Gastroesophageal sphincter (tissue), 4 donors: ENCODE measurements at regions not wholly inside any gene's neighbourhood (a gene's known extent, or its start where the extent isn't known, plus 50 kb on each side); places are given as distances from the start of the nearest gene placed in this dataset.

Experiments
- ATAC-seq: fragments of 150-250 bp; one replicate; pipeline ENCODE4 v1.9.1; 2016; ENCODE audit warnings: mild to moderate bottlenecking, moderate library complexity
- H3K27ac ChIP-seq, 4 donors: fragments of 200-600 bp; sonication (generic) in 3 of 4; 1 replicate in 3 of 4; 2 replicates in 1 of 4; pipeline ENCODE4 v1.5.1; 2016 to 2019
- H3K27me3 ChIP-seq: fragments of 200-600 bp; sonication (generic); one replicate; pipeline ENCODE4 v1.5.1; 2019
- H3K36me3 ChIP-seq, 2 donors: fragments of 200-600 bp; sonication (generic); one replicate each; pipeline ENCODE4 v1.5.1; 2019; ENCODE audit warnings: control low read depth in 1 of 2
- H3K4me1 ChIP-seq, 3 donors: fragments of 200-600 bp; sonication (generic); 1 replicate in 2 of 3; 2 replicates in 1 of 3; pipeline ENCODE4 v1.5.1; 2016 to 2019; ENCODE audit warnings: control low read depth in 2 of 3
- H3K4me3 ChIP-seq, 2 donors: fragments of 200-600 bp; sonication (generic); one replicate each; pipeline ENCODE4 v1.5.1; 2019; ENCODE audit warnings: mild to moderate bottlenecking in 1 of 2, moderate library complexity in 1 of 2
- H3K9me3 ChIP-seq, 3 donors: fragments of 200-600 bp; sonication (generic); one replicate each; pipeline ENCODE4 v1.5.1; 2017 to 2019; ENCODE audit warnings: control low read depth in 2 of 3
- EP300 ChIP-seq: sonication (generic); formaldehyde crosslinking; IDR thresholded peaks from one replicate; pipeline ENCODE4 v1.6.1; 2017; ENCODE audit warnings: antibody characterized with exemption, mild to moderate bottlenecking
- POLR2A ChIP-seq, 2 donors: fragments of 450-650 bp; IDR thresholded peaks; one replicate each; pipeline ENCODE4 v1.6.1; 2017; ENCODE audit warnings: antibody characterized with exemption in 2 of 2, mild to moderate bottlenecking in 2 of 2, moderate library complexity in 1 of 2
- POLR2AphosphoS5 ChIP-seq: sonication (generic); formaldehyde crosslinking; IDR thresholded peaks from one replicate; pipeline ENCODE4 v1.6.1; 2017; ENCODE audit warnings: antibody characterized with exemption
- whole genome bisulfite sequencing, 2 donors: methylation state at CpG; one replicate each; pipeline ENCODE4 v1.1.5; 2018; ENCODE audit warnings: low coverage in 1 of 2; 5-methylcytosine and 5-hydroxymethylcytosine counted together
- TF ChIP-seq, protein P1 (sequence below), 4 experiments: fragments of 200-600 bp in 2 of 4; fragments of 450-650 bp in 2 of 4; sonication (generic) in 1 of 4; IDR thresholded peaks; one replicate each; pipeline ENCODE4 v1.5.1; 2017 to 2019; ENCODE audit warnings: antibody characterized with exemption in 4 of 4, mild to moderate bottlenecking in 2 of 4, moderate library complexity in 2 of 4

DNA sequence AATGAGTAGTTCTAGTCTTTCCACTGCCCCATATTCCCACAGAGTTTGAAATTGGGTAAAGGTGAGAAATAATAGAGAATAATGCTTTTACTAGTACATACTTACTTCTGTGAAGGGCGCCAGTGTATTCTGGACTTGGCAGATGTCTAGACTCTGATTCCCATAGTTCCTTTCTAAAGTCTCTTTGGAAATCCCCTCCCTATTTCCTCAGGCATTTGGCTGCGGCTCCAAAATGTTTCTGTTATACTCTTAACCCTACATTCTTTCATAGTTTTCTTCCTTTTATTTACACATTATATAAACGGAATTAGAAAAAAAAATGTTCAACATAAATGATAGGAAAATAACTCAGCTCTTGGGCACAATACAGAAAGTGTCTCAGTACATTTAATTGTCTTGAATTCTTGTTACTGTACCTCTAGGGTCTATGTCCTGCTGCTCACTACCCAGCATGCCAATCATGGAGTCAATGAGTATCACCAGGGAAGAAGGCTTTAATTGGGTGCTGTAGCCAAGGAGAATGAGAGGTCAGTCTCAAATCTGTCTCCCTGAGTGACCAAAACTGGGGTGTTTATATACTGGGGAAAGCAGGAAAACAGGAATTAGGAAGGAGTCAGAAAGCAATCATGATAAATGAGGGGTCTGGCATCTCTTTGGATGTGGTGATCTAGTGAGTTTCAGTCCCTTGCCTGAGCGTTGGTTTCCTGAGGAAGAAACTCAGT lies 147.8 kb upstream of the MMADHC start:
- 24 to 26% methylated on average over 3 to 4 of the region's 4 CpGs for WGBS, 2 donors
- no peak for ATAC-seq
- TF ChIP-seq, protein P1, sequence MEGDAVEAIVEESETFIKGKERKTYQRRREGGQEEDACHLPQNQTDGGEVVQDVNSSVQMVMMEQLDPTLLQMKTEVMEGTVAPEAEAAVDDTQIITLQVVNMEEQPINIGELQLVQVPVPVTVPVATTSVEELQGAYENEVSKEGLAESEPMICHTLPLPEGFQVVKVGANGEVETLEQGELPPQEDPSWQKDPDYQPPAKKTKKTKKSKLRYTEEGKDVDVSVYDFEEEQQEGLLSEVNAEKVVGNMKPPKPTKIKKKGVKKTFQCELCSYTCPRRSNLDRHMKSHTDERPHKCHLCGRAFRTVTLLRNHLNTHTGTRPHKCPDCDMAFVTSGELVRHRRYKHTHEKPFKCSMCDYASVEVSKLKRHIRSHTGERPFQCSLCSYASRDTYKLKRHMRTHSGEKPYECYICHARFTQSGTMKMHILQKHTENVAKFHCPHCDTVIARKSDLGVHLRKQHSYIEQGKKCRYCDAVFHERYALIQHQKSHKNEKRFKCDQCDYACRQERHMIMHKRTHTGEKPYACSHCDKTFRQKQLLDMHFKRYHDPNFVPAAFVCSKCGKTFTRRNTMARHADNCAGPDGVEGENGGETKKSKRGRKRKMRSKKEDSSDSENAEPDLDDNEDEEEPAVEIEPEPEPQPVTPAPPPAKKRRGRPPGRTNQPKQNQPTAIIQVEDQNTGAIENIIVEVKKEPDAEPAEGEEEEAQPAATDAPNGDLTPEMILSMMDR (IDR thresholded peaks at IDR 0.05), result no peak
- TF ChIP-seq EP300 (no peak), POLR2A (IDR thresholded peaks at IDR 0.05) (no peak), POLR2AphosphoS5 (no peak)
- Histone ChIP-seq H3K36me3 (no peaks in the 10 kb centered on the region), H3K27me3 (no peaks in the 10 kb centered on the region), H3K9me3 (no peaks in the 10 kb centered on the region), H3K27ac (no peak overlapping the region), H3K4me1 (peaks cover 0 to 28% (median 3%) of the 10 kb centered on the region in 3 donors), H3K4me3 (no peak overlapping the region)

DNA sequence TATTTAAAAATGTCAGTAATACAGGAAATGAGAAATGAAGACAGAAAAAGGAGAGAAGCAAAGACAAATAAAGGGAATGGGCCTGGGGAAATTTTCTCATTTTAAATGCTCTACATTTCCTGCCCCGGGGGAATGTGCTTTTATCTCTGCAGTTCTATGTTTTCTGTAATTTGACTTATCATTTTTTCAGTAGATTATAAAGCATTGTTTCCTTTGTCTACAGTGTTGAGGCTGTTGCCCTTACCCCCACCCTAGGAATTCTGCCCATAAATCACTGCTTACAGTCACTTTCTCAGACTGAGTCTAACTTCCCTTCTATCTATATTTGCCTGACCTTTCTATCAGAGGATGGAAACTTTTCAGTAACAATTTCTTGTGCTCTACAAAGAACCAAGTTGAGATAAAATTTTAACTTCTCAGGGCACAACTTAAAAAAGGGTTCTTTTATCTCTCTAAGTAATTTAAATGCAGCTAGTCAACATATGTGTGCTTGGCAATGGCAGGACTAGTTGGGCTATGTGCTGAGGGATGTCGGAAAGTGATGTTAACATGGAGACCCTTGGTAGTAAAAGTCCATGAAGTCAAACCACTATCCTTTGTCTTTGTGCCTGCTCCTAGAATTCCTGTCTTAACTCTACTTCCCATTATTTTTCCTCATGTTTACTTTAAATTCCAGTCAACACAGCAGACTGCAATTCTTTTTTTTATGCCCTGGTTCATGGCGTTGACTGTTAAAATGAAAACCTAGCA lies 146.5 kb upstream of the MMADHC start:
- no peak for ATAC-seq

DNA sequence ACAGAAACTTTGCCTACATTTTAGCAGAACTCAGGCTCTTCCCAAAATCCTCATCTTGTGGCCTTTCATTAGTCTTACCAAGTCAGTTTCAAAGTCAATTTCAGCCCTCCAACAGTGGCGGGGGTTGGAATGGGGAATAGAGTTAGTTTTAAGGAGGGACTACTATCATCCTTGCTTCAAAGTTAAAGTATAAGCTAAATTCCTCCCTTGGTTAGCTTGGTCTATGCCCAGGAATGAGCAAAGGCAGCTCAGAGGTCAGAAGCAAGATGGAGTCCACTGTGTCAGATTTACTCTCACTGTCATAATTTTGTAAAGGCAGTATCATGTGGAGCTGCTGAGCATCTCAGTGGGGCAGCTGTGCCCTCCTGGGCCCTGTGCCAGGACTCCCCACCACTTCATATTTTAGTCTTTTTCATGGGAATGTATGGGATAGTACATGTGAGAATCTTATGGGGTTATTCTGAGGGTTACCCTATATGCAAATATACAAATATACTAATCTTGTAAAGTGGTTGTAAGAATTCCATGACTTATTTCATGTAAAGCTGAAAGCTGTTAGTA lies 145.2 kb upstream of the MMADHC start:
- Histone ChIP-seq H3K27me3 (no peaks in the 10 kb centered on the region), H3K4me1 (peaks cover 0 to 34% (median 3%) of the 10 kb centered on the region in 3 donors), H3K4me3 (no peak overlapping the region), H3K9me3 (no peaks in the 10 kb centered on the region), H3K36me3 (no peaks in the 10 kb centered on the region), H3K27ac (no peak overlapping the region)
- TF ChIP-seq POLR2AphosphoS5, result no peak
- TF ChIP-seq POLR2A (IDR thresholded peaks at IDR 0.05), result no peak
- TF ChIP-seq EP300, result no peak
- TF ChIP-seq, protein P1 (IDR thresholded peaks at IDR 0.05), result no peak
- 83% methylated on average over 1 of the region's 1 CpG; no CpG with 5 or more reads in 1 of the 2 donors for WGBS, 2 donors
- ATAC-seq, result no peak

More for the DNA sequence above, 146.5 kb upstream of the MMADHC start:
- H3K36me3 ChIP-seq, result no peaks in the 10 kb centered on the region
- H3K27ac ChIP-seq, result no peak overlapping the region
- no peak for TF ChIP-seq EP300
- no peak for TF ChIP-seq POLR2AphosphoS5
- TF ChIP-seq, protein P1 (IDR thresholded peaks at IDR 0.05), result no peak
- TF ChIP-seq POLR2A (IDR thresholded peaks at IDR 0.05), result no peak
- no peak overlapping the region for H3K4me3 ChIP-seq
- H3K9me3 ChIP-seq, result no peaks in the 10 kb centered on the region
- H3K4me1 ChIP-seq, result peaks cover 0 to 28% (median 3%) of the 10 kb centered on the region in 3 donors
- H3K27me3 ChIP-seq, result no peaks in the 10 kb centered on the region
- 69% methylated on average over 3 of the region's 3 CpGs for WGBS, 2 donors

DNA sequence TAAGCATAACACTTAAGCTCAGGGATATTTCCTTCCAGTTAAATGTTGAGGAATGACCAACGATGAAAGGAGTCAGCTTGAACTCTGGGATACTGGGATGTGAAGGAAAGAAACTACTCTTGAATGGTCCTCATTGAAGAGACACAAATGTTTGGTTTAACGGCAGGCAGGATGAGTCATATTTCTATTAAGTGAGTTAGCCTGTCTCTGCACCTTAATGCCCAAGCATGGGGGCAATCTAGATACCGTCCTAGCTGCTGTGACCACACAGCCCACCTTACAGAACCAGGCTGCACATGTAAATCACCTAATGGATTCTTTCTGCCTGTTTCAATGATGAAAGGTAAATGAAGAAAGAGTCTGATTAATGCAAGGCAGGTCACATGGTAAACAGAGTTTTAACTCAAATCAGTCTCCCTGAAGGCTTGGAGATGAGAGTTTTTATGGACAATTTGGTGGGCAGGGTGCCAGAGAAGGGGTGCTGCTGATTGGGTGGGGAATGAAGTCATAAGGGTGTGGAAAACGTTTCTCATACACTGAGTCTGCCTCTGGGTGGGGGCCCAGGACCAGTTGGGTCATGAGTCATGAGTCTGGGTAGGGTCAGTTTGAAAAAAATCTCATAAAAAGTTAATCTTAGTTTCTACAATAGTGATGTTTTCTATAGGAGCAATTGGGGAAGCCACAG lies 144.6 kb upstream of the MMADHC start:
- Histone ChIP-seq H3K27ac (no peak overlapping the region), H3K27me3 (no peaks in the 10 kb centered on the region), H3K9me3 (no peaks in the 10 kb centered on the region), H3K36me3 (no peaks in the 10 kb centered on the region), H3K4me3 (no peak overlapping the region), H3K4me1 (peaks cover 0 to 38% (median 3%) of the 10 kb centered on the region in 3 donors)
- WGBS, 2 donors, result 44 to 68% methylated on average over 3 to 4 of the region's 4 CpGs
- TF ChIP-seq, protein P1 (IDR thresholded peaks at IDR 0.05), result no peak
- TF ChIP-seq POLR2A (IDR thresholded peaks at IDR 0.05) (no peak), POLR2AphosphoS5 (no peak), EP300 (no peak)
- ATAC-seq, result no peak
